Stimulated activated CD4-positive, alpha-beta T cell treated with anti-CD3 and anti-CD28 coated beads, Interleukin-1b, Interleukin-23, amount 100 ng/mL, for 24 hours (primary cell): ENCODE measurements at regions not wholly inside any gene's neighbourhood (a gene's known extent, or its start where the extent isn't known, plus 50 kb on each side); places are given as distances from the start of the nearest gene placed in this dataset.
"Not testable (repeated sequence)": the region's sequence is repeated elsewhere in the genome, so short reads cannot be mapped to it uniquely, and the experiment has no call there.

ENCODE experiments used
- DNase-seq, 4 experiments: peaks; one replicate each; pipeline ENCODE4 v3.0.0-alpha.2; 2020; ENCODE audit warnings: low read depth in 4 of 4, low spot score in 1 of 4

- DNase-seq, result no peak
Measured at GRCh38 chr1:229141689-229142377, 129.1 kb upstream of the RAB4A start.

GRCh38 chr1:229142471-229142870 is 128.4 kb upstream of the RAB4A start:
- DNase-seq, result no peak

- no peak for DNase-seq
Measured at GRCh38 chr1:229146647-229147046, 124.3 kb upstream of the RAB4A start.

- DNase-seq, result no peak
Measured at GRCh38 chr1:229147072-229147471, 123.8 kb upstream of the RAB4A start.

- DNase-seq, result no peak
Measured at GRCh38 chr1:229148041-229148671, 122.8 kb upstream of the RAB4A start.

- no peak for DNase-seq
Measured at GRCh38 chr1:229148743-229149142, 122.2 kb upstream of the RAB4A start.

- DNase-seq, result no peak
Measured at GRCh38 chr1:229149435-229149834, 121.5 kb upstream of the RAB4A start.

GRCh38 chr1:229150518-229150917 is 120.4 kb upstream of the RAB4A start:
- DNase-seq, result no peak

GRCh38 chr1:229151412-229151811 is 119.5 kb upstream of the RAB4A start:
- not testable (repeated sequence) for DNase-seq

- no peak for DNase-seq
Measured at GRCh38 chr1:229152311-229152710, 118.6 kb upstream of the RAB4A start.

GRCh38 chr1:229153955-229154548 is 116.9 kb upstream of the RAB4A start:
- DNase-seq, result no peak

- DNase-seq, result no peak
Measured at GRCh38 chr1:229154811-229155210, 116.1 kb upstream of the RAB4A start.

- DNase-seq, result peak in 2 of 4 experiments; percentile 3 to 15
Measured at GRCh38 chr1:229155472-229155871, 115.4 kb upstream of the RAB4A start.

- DNase-seq, result no peak
Measured at GRCh38 chr1:229156872-229157271, 114.0 kb upstream of the RAB4A start.

- no peak for DNase-seq
Measured at GRCh38 chr1:229157480-229157879, 113.4 kb upstream of the RAB4A start.

- no peak for DNase-seq
Measured at GRCh38 chr1:229158341-229158921, 112.5 kb upstream of the RAB4A start.

GRCh38 chr1:229158927-229159326 is 112.0 kb upstream of the RAB4A start:
- no peak for DNase-seq

GRCh38 chr1:229159668-229160544 is 111.0 kb upstream of the RAB4A start:
- no peak for DNase-seq

GRCh38 chr1:229161740-229162139 is 109.2 kb upstream of the RAB4A start:
- DNase-seq, result no peak

GRCh38 chr1:229162825-229163515 is 107.9 kb upstream of the RAB4A start:
- DNase-seq, result no peak

- DNase-seq, result no peak
Measured at GRCh38 chr1:229164348-229164747, 106.6 kb upstream of the RAB4A start.
